Body of pancreas (tissue), 4 donors: ENCODE measurements at regions not wholly inside any gene's neighbourhood (a gene's known extent, or its start where the extent isn't known, plus 50 kb on each side); places are given as distances from the start of the nearest gene placed in this dataset.

ENCODE experiments used
- ATAC-seq: fragments of 150-250 bp; one replicate; pipeline ENCODE4 v1.9.1; 2016
- DNase-seq, 4 donors: peaks; one replicate each; pipeline ENCODE4 v3.0.0-alpha.2; 2019
- H3K27ac ChIP-seq, 4 donors: fragments of 200-600 bp; sonication (generic); 1 replicate in 3 of 4; 2 replicates in 1 of 4; pipeline versions ENCODE4 v1.5.1 to v1.6.1; 2016 to 2019; ENCODE audit warnings: mild to moderate bottlenecking in 1 of 4, mixed read lengths in 1 of 4, moderate library complexity in 1 of 4
- H3K27me3 ChIP-seq, 2 donors: fragments of 200-600 bp; sonication (generic); one replicate each; pipeline ENCODE4 v1.6.0; 2016; ENCODE audit warnings: mild to moderate bottlenecking in 1 of 2
- H3K36me3 ChIP-seq, 2 donors: fragments of 200-600 bp; sonication (generic); replicated peaks in 1 of 2; 2 replicates each; pipeline ENCODE4 v1.5.1; 2016; ENCODE audit warnings: low read depth in 2 of 2; ENCODE audit not compliant: insufficient read depth in 1 of 2
- H3K4me1 ChIP-seq: fragments of 200-600 bp; sonication (generic); one replicate; pipeline ENCODE4 v1.6.0; 2016
- H3K4me3 ChIP-seq, 2 donors: fragments of 200-600 bp; sonication (generic); 1 replicate in 1 of 2; 2 replicates in 1 of 2; pipeline ENCODE4 v1.5.1; 2016 to 2019
- H3K9me3 ChIP-seq, 3 donors: fragments of 200-600 bp; sonication (generic); 1 replicate in 2 of 3; 2 replicates in 1 of 3; pipeline ENCODE4 v1.5.1; 2016
- CTCF ChIP-seq, 7 experiments: fragments of 450-650 bp in 4 of 7; fragments of 200-600 bp in 3 of 7; sonication (generic) in 3 of 7; IDR thresholded peaks; one replicate each; pipeline ENCODE4 v1.5.1; 2016 to 2019; ENCODE audit warnings: antibody characterized with exemption in 7 of 7
- POLR2A ChIP-seq, 3 donors: fragments of 450-650 bp; IDR thresholded peaks; one replicate each; pipeline ENCODE4 v1.6.1; 2016; ENCODE audit warnings: antibody characterized with exemption in 3 of 3, mild to moderate bottlenecking in 2 of 3
- WGBS, 2 donors: methylation state at CpG; one replicate each; pipeline ENCODE4 v1.1.5; 2017; 5-methylcytosine and 5-hydroxymethylcytosine counted together
- intact Hi-C: fragments of 100-400 bp; cut with DNase I; formaldehyde crosslinking; loops from one replicate; pipeline ENCODE4 v1.15.1; 2023

- no peak overlapping the region for H3K27ac ChIP-seq
- no peaks in the 10 kb centered on the region for H3K9me3 ChIP-seq
- TF ChIP-seq POLR2A (IDR thresholded peaks at IDR 0.05): no peak
- H3K4me1 ChIP-seq: no peaks in the 10 kb centered on the region
- H3K27me3 ChIP-seq: no peaks in the 10 kb centered on the region
- intact Hi-C loops: no loop called here
- no peak overlapping the region for H3K4me3 ChIP-seq
- H3K36me3 ChIP-seq: no peaks in the 10 kb centered on the region
- ATAC-seq: no peak
- DNase-seq: no peak
- 66 to 70% methylated on average over 2 of the region's 2 CpGs for WGBS, 2 donors
These were observed 218.5 kb upstream of the TMEM196 start for GRCh38 chr7:19991936-19992335.

GRCh38 chr7:19989906-19990305, 216.5 kb upstream of the TMEM196 start:
- intact Hi-C loops: no loop called here

GRCh38 chr7:19988860-19989259, 215.4 kb upstream of the TMEM196 start:
- H3K27me3 ChIP-seq: no peaks in the 10 kb centered on the region
- no peak for DNase-seq
- TF ChIP-seq POLR2A (IDR thresholded peaks at IDR 0.05) (no peak), CTCF (IDR thresholded peaks at IDR 0.05) (no peak)
- ATAC-seq: no peak
- H3K4me3 ChIP-seq: no peak overlapping the region
- H3K4me1 ChIP-seq: no peaks in the 10 kb centered on the region
- 77 to 82% methylated on average over 2 of the region's 2 CpGs for WGBS, 2 donors
- H3K27ac ChIP-seq: no peak overlapping the region
- intact Hi-C loops: no loop called here
- H3K9me3 ChIP-seq: no peaks in the 10 kb centered on the region
- no peaks in the 10 kb centered on the region for H3K36me3 ChIP-seq

More at GRCh38 chr7:19989906-19990305, 216.5 kb upstream of the TMEM196 start:
- TF ChIP-seq CTCF (IDR thresholded peaks at IDR 0.05) (no peak), POLR2A (IDR thresholded peaks at IDR 0.05) (no peak)
- ATAC-seq (no peak), DNase-seq (no peak)
- no peaks in the 10 kb centered on the region for H3K27me3 ChIP-seq
- WGBS, 2 donors: 47 to 52% methylated on average over 2 of the region's 2 CpGs
- no peaks in the 10 kb centered on the region for H3K4me1 ChIP-seq
- H3K4me3 ChIP-seq: no peak overlapping the region
- H3K36me3 ChIP-seq: no peaks in the 10 kb centered on the region
- H3K9me3 ChIP-seq: no peaks in the 10 kb centered on the region
- no peak overlapping the region for H3K27ac ChIP-seq

- DNase-seq: peak in 2 of 4 donors; percentile 16 to 17
- Histone ChIP-seq H3K27ac (no peak overlapping the region), H3K27me3 (no peaks in the 10 kb centered on the region), H3K9me3 (no peaks in the 10 kb centered on the region), H3K4me1 (no peaks in the 10 kb centered on the region), H3K36me3 (no peaks in the 10 kb centered on the region), H3K4me3 (no peak overlapping the region)
- no peak for ATAC-seq
- intact Hi-C loops: no loop called here
- 94% methylated on average over 3 of the region's 3 CpGs for WGBS, 2 donors
- TF ChIP-seq POLR2A (IDR thresholded peaks at IDR 0.05) (no peak), CTCF (IDR thresholded peaks at IDR 0.05) (no peak)
These were observed 210.8 kb upstream of the TMEM196 start for GRCh38 chr7:19984231-19984632.

GRCh38 chr7:19982841-19983835, 209.7 kb upstream of the TMEM196 start:
- peak; percentile 12 for ATAC-seq
- intact Hi-C loops: no loop called here
- H3K27ac ChIP-seq: no peak overlapping the region
- no peaks in the 10 kb centered on the region for H3K27me3 ChIP-seq
- no peaks in the 10 kb centered on the region for H3K36me3 ChIP-seq
- H3K4me3 ChIP-seq: no peak overlapping the region
- no peaks in the 10 kb centered on the region for H3K9me3 ChIP-seq
- peak in 3 of 4 donors; percentile 16 to 43 (median 34) for DNase-seq
- whole genome bisulfite sequencing, 2 donors: 51 to 62% methylated on average over 6 of the region's 6 CpGs
- TF ChIP-seq CTCF (IDR thresholded peaks at IDR 0.05): peak in 4 of 7 experiments; percentile 8 to 27 (median 18)
- no peak for TF ChIP-seq POLR2A (IDR thresholded peaks at IDR 0.05)
- H3K4me1 ChIP-seq: no peaks in the 10 kb centered on the region
